Calu3 (cell line): ENCODE measurements at regions not wholly inside any gene's neighbourhood (a gene's known extent, or its start where the extent isn't known, plus 50 kb on each side); places are given as distances from the start of the nearest gene placed in this dataset.

Experiments
- BruUV-seq: library from RNA; stranded (reverse); fragments of 400-500 nt; replicated peaks from 2 replicates; lab custom pipeline; 2021; lab: Mats Ljungman, UMichigan
- CTCF ChIA-PET: fragments of 300-600 bp; sonication (Branson Sonifier 250); formaldehyde crosslinking; loops from one replicate; lab custom pipeline; 2022; ENCODE audit warnings: antibody characterized with exemption; lab: Charles Lee
- DNase-seq: peaks from one replicate; pipeline ENCODE4 v3.0.0; 2022
- H3K27ac Mint-ChIP-seq: one replicate; pipeline ENCODE4 v1.8.0; 2022; ENCODE audit warnings: mixed read lengths; ENCODE audit not compliant: unreplicated experiment
- H3K27me3 Mint-ChIP-seq: one replicate; pipeline ENCODE4 v1.8.0; 2022; ENCODE audit warnings: mixed read lengths; ENCODE audit not compliant: unreplicated experiment
- H3K36me3 Mint-ChIP-seq: one replicate; pipeline ENCODE4 v1.8.0; 2022; ENCODE audit warnings: mild to moderate bottlenecking, moderate library complexity, mixed read lengths; ENCODE audit not compliant: insufficient read depth, unreplicated experiment
- H3K4me1 Mint-ChIP-seq: one replicate; pipeline ENCODE4 v1.8.0; 2022; ENCODE audit warnings: mild to moderate bottlenecking, low read depth, mixed read lengths; ENCODE audit not compliant: unreplicated experiment
- H3K4me3 Mint-ChIP-seq: one replicate; pipeline ENCODE4 v1.8.0; 2022; ENCODE audit warnings: mild to moderate bottlenecking, low read depth, moderate library complexity, mixed read lengths; ENCODE audit not compliant: unreplicated experiment
- H3K9me3 Mint-ChIP-seq: one replicate; pipeline ENCODE4 v1.8.0; 2022; ENCODE audit warnings: low read depth, mixed read lengths; ENCODE audit not compliant: unreplicated experiment
- intact Hi-C: fragments of 100-400 bp; cut with micrococcal nuclease; formaldehyde crosslinking; loops from one replicate; pipeline ENCODE4 v1.10.0; 2022; ENCODE audit not compliant: unreplicated experiment
- TF ChIP-seq, protein P1 (sequence below): fragments of 200-600 bp; IDR thresholded peaks from one replicate; pipeline ENCODE4 v1.8.0; 2022; ENCODE audit warnings: antibody characterized with exemption; ENCODE audit not compliant: unreplicated experiment

DNA sequence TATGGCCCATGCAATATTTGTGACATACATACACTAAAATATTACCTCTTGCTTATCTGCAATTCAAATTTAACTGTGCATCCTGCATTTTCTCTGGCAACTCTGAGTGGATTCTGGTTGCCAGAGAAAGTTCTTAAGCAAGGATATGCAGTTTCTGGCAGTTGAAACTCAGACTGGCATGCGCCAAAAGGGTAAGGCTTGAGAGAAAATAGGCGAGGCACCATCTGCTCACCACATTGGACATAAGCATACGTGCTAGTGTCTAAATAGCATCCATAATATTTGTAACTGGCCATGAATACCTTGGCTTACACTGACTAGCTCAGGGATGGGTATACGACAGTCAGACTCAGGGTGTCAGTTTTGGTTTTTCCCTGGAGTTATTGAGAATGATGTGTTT lies 465.1 kb downstream of the DOK5 start:
- CTCF ChIA-PET = interaction anchor here (0.6 kb wide), 1 partner anchor 41 kb away, joined by 3 read pairs; no protein-coding TSS in a partner anchor
- H3K9me3 Mint-ChIP-seq = no peaks in the 10 kb centered on the region

DNA sequence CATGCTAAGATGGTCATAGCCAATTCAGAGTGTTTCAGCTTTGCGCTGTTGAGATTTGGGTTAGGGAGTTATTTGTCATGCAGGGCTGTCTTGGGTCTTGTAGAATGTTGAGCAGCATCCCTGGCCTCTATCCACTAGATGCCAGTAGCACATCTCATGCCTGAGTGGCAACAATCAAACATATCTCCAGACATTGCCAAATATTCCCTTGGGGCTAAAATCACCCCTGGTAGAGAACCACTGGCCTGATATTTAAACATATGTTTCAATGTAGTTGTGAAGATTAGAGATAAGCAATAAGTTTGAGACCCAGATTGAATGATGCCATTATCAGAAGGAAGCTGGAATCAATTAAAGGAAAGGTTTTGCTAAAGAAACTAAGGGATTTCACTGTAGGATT lies 463.3 kb downstream of the DOK5 start:
- no TSS peak for BruUV-seq
- DNase-seq = no peak
- no peak overlapping the region for H3K4me3 Mint-ChIP-seq
- intact Hi-C loops = no loop called here
- CTCF ChIA-PET = no interaction called here
- no peaks in the 10 kb centered on the region for H3K4me1 Mint-ChIP-seq
- no peaks in the 10 kb centered on the region for H3K36me3 Mint-ChIP-seq
- no peaks in the 10 kb centered on the region for H3K27me3 Mint-ChIP-seq
- no peak overlapping the region for H3K27ac Mint-ChIP-seq
- TF ChIP-seq, protein P1, sequence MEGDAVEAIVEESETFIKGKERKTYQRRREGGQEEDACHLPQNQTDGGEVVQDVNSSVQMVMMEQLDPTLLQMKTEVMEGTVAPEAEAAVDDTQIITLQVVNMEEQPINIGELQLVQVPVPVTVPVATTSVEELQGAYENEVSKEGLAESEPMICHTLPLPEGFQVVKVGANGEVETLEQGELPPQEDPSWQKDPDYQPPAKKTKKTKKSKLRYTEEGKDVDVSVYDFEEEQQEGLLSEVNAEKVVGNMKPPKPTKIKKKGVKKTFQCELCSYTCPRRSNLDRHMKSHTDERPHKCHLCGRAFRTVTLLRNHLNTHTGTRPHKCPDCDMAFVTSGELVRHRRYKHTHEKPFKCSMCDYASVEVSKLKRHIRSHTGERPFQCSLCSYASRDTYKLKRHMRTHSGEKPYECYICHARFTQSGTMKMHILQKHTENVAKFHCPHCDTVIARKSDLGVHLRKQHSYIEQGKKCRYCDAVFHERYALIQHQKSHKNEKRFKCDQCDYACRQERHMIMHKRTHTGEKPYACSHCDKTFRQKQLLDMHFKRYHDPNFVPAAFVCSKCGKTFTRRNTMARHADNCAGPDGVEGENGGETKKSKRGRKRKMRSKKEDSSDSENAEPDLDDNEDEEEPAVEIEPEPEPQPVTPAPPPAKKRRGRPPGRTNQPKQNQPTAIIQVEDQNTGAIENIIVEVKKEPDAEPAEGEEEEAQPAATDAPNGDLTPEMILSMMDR = no peak
- no peaks in the 10 kb centered on the region for H3K9me3 Mint-ChIP-seq

More for the DNA sequence above, 465.1 kb downstream of the DOK5 start:
- no TSS peak for BruUV-seq
- no peaks in the 10 kb centered on the region for H3K4me1 Mint-ChIP-seq
- DNase-seq = no peak
- H3K27me3 Mint-ChIP-seq = no peaks in the 10 kb centered on the region
- no peak overlapping the region for H3K4me3 Mint-ChIP-seq
- H3K27ac Mint-ChIP-seq = no peak overlapping the region
- H3K36me3 Mint-ChIP-seq = no peaks in the 10 kb centered on the region
- intact Hi-C loops = no loop called here
- TF ChIP-seq, protein P1 = no peak

DNA sequence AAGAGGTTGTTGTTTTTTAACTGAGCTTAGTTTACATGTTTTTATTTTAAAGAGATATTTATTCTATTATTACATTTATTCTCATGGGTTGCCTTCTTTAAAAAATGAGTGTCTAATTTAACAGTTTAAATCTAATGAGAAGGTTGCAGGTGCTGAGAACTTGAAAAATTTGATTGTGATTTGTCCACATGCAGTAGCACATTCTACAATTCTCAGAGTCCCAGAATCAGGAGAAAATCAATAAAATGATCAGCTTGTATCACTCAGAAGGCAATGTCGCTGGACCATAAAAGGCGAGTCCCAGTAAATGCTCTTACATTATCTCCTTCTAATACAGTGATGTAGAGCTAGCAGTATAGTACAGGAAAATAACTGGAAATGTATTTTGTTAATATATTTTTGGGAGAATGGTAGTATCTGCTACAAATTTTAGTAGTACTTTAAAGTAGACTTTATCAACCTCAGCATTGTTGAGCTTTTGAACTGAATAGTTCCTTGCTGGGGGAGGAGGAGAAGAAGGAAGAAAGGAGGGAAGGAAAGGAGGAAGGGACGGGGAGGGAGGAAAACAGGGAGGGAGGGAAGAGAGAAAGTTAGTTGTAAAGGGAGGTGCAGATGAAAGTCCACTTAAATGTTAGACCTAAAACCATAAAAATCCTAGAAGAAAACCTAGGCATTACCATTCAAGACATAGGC lies 458.0 kb downstream of the DOK5 start:
- H3K4me1 Mint-ChIP-seq = no peaks in the 10 kb centered on the region
- no peaks in the 10 kb centered on the region for H3K27me3 Mint-ChIP-seq
- no peaks in the 10 kb centered on the region for H3K36me3 Mint-ChIP-seq
- CTCF ChIA-PET = interaction anchor here (0.7 kb wide), 1 partner anchor 1416 kb away, joined by 4 read pairs; no protein-coding TSS in a partner anchor
- H3K27ac Mint-ChIP-seq = no peak overlapping the region
- no TSS peak for BruUV-seq
- intact Hi-C loops = no loop called here
- DNase-seq = no peak
- TF ChIP-seq, protein P1 = no peak
- H3K9me3 Mint-ChIP-seq = peaks cover 13% of the 10 kb centered on the region
- H3K4me3 Mint-ChIP-seq = no peak overlapping the region

DNA sequence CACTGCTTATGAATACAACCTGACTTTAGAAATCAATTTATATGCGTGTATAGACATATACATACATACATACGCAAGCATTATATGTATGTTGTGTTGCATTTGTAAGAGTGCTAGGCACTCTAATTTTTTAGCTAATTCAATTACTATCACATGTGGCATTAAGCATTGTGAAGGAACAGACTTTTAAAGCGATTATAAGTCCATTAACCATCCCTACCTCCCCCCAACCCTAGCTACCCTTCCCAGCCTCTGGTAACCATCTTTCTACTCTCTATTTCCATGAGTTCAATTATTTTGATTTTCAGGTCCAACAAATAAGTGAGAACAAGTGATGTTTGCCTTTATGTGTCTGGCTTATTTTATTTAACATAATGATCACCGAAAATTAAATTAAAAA lies 453.8 kb downstream of the DOK5 start:
- no peaks in the 10 kb centered on the region for H3K36me3 Mint-ChIP-seq
- no peaks in the 10 kb centered on the region for H3K4me1 Mint-ChIP-seq
- CTCF ChIA-PET = no interaction called here
- no TSS peak for BruUV-seq
- H3K4me3 Mint-ChIP-seq = no peak overlapping the region
- intact Hi-C loops = no loop called here
- peaks cover 17% of the 10 kb centered on the region for H3K9me3 Mint-ChIP-seq
- TF ChIP-seq, protein P1 = no peak
- DNase-seq = no peak
- H3K27me3 Mint-ChIP-seq = no peaks in the 10 kb centered on the region
- H3K27ac Mint-ChIP-seq = no peak overlapping the region
